HEK293T (cell line): ENCODE measurements at regions not wholly inside any gene's neighbourhood (a gene's known extent, or its start where the extent isn't known, plus 50 kb on each side); places are given as distances from the start of the nearest gene placed in this dataset.

ENCODE experiments used
- CTCF ChIA-PET: fragments of 350-600 bp; formaldehyde crosslinking; extraction: SDS; loops from one replicate; lab custom pipeline; 2021; ENCODE audit warnings: antibody characterized with exemption, inconsistent platforms; lab: Yijun Ruan, JAX
- POLR2A ChIA-PET: fragments of 350-600 bp; formaldehyde crosslinking; extraction: SDS; loops from one replicate; lab custom pipeline; 2020; ENCODE audit warnings: antibody characterized with exemption, inconsistent platforms; lab: Yijun Ruan, JAX
- DNase-seq: peaks from one replicate; pipeline ENCODE4 v3.0.0; 2012; ENCODE audit warnings: mixed read lengths; ENCODE audit errors: extremely low spot score
- ARNT ChIP-seq: fragments of 450-650 bp; IDR thresholded peaks from 2 replicates; pipeline ENCODE4 v1.6.1; 2017; ENCODE audit warnings: mild to moderate bottlenecking
- BHLHE40 ChIP-seq: fragments of 450-650 bp; IDR thresholded peaks from 2 replicates; pipeline ENCODE4 v1.6.1; 2016; ENCODE audit warnings: mild to moderate bottlenecking, moderate library complexity, borderline replicate concordance
- CTBP1 ChIP-seq: fragments of 450-650 bp; IDR thresholded peaks from 2 replicates; pipeline ENCODE4 v1.6.1; 2016; ENCODE audit warnings: borderline replicate concordance
- ELF4 ChIP-seq: fragments of 450-650 bp; IDR thresholded peaks from 2 replicates; pipeline ENCODE4 v1.6.1; 2017; ENCODE audit warnings: antibody characterized with exemption
- FOXA1 ChIP-seq: fragments of 450-650 bp; IDR thresholded peaks from 2 replicates; pipeline ENCODE4 v1.6.1; 2016; ENCODE audit warnings: mild to moderate bottlenecking
- FOXK2 ChIP-seq: fragments of 450-650 bp; IDR thresholded peaks from 2 replicates; pipeline ENCODE4 v1.6.1; 2016; ENCODE audit warnings: mild to moderate bottlenecking
- FOXM1 ChIP-seq: fragments of 450-650 bp; IDR thresholded peaks from 2 replicates; pipeline ENCODE4 v1.6.1; 2017; ENCODE audit warnings: mild to moderate bottlenecking, borderline replicate concordance
- HDGF ChIP-seq: fragments of 450-650 bp; IDR thresholded peaks from 2 replicates; pipeline ENCODE4 v1.6.1; 2017; ENCODE audit warnings: antibody characterized with exemption, borderline replicate concordance
- L3MBTL2 ChIP-seq: fragments of 450-650 bp; conservative IDR thresholded peaks from 2 replicates; pipeline ENCODE4 v1.6.1; 2016; ENCODE audit warnings: mild to moderate bottlenecking
- LEF1 ChIP-seq: fragments of 450-650 bp; IDR thresholded peaks from 2 replicates; pipeline ENCODE4 v1.6.1; 2017; ENCODE audit warnings: mild to moderate bottlenecking, borderline replicate concordance
- NFRKB ChIP-seq: fragments of 450-650 bp; IDR thresholded peaks from 2 replicates; pipeline ENCODE4 v1.6.1; 2016; ENCODE audit warnings: mild to moderate bottlenecking, moderate library complexity
- SP1 ChIP-seq: fragments of 450-650 bp; IDR thresholded peaks from 2 replicates; pipeline ENCODE4 v1.6.1; 2017
- SUZ12 ChIP-seq: fragments of 450-650 bp; IDR thresholded peaks from 2 replicates; pipeline ENCODE4 v1.6.1; 2016; ENCODE audit warnings: mild to moderate bottlenecking
- TARDBP ChIP-seq: fragments of 450-650 bp; IDR thresholded peaks from 2 replicates; pipeline ENCODE4 v1.6.1; 2016
- ZNF384 ChIP-seq: fragments of 450-650 bp; IDR thresholded peaks from 2 replicates; pipeline ENCODE4 v1.6.1; 2016
- TF ChIP-seq, protein P1 (sequence below): fragments of 450-650 bp; IDR thresholded peaks from 2 replicates; pipeline ENCODE4 v1.6.1; 2016

- POLR2A ChIA-PET, result no interaction called here
- CTCF ChIA-PET, result no interaction called here
- DNase-seq, result no peak
- TF ChIP-seq, protein P1, sequence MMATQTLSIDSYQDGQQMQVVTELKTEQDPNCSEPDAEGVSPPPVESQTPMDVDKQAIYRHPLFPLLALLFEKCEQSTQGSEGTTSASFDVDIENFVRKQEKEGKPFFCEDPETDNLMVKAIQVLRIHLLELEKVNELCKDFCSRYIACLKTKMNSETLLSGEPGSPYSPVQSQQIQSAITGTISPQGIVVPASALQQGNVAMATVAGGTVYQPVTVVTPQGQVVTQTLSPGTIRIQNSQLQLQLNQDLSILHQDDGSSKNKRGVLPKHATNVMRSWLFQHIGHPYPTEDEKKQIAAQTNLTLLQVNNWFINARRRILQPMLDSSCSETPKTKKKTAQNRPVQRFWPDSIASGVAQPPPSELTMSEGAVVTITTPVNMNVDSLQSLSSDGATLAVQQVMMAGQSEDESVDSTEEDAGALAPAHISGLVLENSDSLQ, result no peak
- no peak for TF ChIP-seq NFRKB
- TF ChIP-seq CTBP1, result no peak
- TF ChIP-seq ZNF384, result no peak
- no peak for TF ChIP-seq LEF1
- no peak for TF ChIP-seq TARDBP
These were observed 234.5 kb upstream of the GAP43 start for GRCh38 chr3:115388811-115389210.

DNA sequence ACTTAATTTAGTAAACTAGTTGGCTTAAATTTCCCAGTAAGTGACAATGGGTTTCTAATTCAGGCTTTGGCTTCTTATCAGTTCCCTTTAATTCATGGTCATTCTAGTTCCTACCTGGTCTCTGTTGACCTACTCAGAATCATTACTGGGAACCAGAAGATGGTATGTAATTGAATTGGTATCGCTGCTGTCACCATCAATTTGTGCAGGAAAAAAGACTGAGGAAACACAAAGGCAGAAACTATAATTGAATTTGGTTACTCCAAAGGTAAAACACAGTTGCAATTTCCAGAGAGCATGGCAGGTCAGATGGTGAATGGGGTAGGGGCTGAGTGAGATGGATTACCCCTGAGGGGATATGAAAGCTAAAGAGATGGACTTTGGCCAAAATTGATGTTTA is 226.5 kb upstream of the GAP43 start:
- ChIA-PET POLR2A (no interaction called here), CTCF (no interaction called here)
- no peak for DNase-seq
- TF ChIP-seq BHLHE40 (no peak), ZNF384 (no peak), CTBP1 (no peak)

DNA sequence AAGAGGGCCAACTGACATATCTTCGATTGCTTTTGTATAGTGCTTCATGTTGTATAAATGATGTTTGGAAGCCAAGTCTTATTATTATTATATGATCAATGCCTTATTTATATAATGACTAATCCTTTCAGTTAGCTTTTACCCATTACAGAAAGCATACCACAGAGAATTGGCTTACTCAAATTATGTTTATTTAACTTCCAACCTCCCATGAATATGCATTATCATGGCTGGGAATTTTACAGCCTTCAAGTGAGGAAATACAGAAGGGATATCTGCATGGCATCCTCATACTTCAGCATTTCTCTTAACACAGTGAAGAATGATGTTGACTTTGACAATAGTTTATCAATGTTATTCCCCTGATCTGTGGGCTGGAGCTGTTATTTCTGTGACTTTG is 225.9 kb upstream of the GAP43 start:
- no peak for TF ChIP-seq ARNT
- no peak for TF ChIP-seq FOXA1
- TF ChIP-seq FOXM1, result no peak
- no peak for TF ChIP-seq ELF4
- no peak for TF ChIP-seq L3MBTL2
- no peak for TF ChIP-seq SP1
- no peak for TF ChIP-seq ZNF384
- TF ChIP-seq NFRKB, result no peak
- no peak for TF ChIP-seq LEF1
- no peak for TF ChIP-seq TARDBP
- no peak for TF ChIP-seq FOXK2
- TF ChIP-seq BHLHE40, result no peak
- no peak for TF ChIP-seq HDGF
- ChIA-PET POLR2A (no interaction called here), CTCF (no interaction called here)
- no peak for DNase-seq

GRCh38 chr3:115398506-115398905 is 224.8 kb upstream of the GAP43 start:
- DNase-seq, result no peak
- ChIA-PET POLR2A (no interaction called here), CTCF (no interaction called here)
- TF ChIP-seq SUZ12, result no peak
- no peak for TF ChIP-seq SP1
- no peak for TF ChIP-seq ELF4
- no peak for TF ChIP-seq ARNT
- TF ChIP-seq ZNF384, result no peak
- TF ChIP-seq NFRKB, result no peak
- no peak for TF ChIP-seq CTBP1
- TF ChIP-seq FOXA1, result no peak
- TF ChIP-seq BHLHE40, result no peak
- TF ChIP-seq FOXK2, result no peak
- TF ChIP-seq TARDBP, result no peak
- no peak for TF ChIP-seq LEF1

DNA sequence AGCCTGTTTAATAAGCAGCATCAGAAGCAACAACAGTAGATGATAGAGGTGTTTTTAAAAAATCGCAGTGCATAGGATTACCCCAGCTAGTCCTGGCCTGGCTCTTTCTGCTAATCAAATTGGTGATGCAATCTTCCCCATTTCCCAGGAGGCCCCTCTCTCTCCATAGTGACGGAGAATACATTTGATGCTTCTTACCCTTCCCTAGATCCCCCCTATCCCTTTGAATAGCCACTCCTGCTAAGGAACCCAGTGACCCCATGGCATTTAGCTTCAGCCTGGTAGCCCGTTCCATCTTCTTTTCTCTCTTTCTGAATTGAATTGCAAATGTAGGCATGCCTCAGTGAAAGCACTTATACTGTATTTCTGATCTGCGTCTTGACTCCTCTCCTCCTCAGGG is 223.6 kb upstream of the GAP43 start:
- no peak for DNase-seq
- ChIA-PET CTCF (no interaction called here), POLR2A (no interaction called here)
- TF ChIP-seq, protein P1, result no peak
- TF ChIP-seq ELF4, result no peak
- TF ChIP-seq HDGF, result no peak
- TF ChIP-seq ZNF384, result no peak
- TF ChIP-seq FOXA1, result no peak
- TF ChIP-seq TARDBP, result no peak
- TF ChIP-seq FOXK2, result no peak
- no peak for TF ChIP-seq LEF1
- TF ChIP-seq CTBP1, result no peak
- no peak for TF ChIP-seq L3MBTL2
- TF ChIP-seq BHLHE40, result no peak
- TF ChIP-seq NFRKB, result no peak

GRCh38 chr3:115401298-115401697 is 222.0 kb upstream of the GAP43 start:
- ChIA-PET POLR2A (no interaction called here), CTCF (no interaction called here)
- no peak for TF ChIP-seq NFRKB
- no peak for TF ChIP-seq FOXA1
- no peak for TF ChIP-seq L3MBTL2
- no peak for TF ChIP-seq HDGF
- TF ChIP-seq FOXK2, result no peak
- no peak for TF ChIP-seq SP1
- no peak for TF ChIP-seq BHLHE40
- no peak for TF ChIP-seq FOXM1
- no peak for TF ChIP-seq TARDBP
- TF ChIP-seq LEF1, result no peak
- TF ChIP-seq SUZ12, result no peak
- no peak for TF ChIP-seq ARNT
- TF ChIP-seq CTBP1, result no peak
- no peak for TF ChIP-seq ZNF384
- TF ChIP-seq, protein P1, result no peak
- no peak for TF ChIP-seq ELF4
- no peak for DNase-seq
